Keratinocyte (primary cell): ENCODE measurements at regions not wholly inside any gene's neighbourhood (a gene's known extent, or its start where the extent isn't known, plus 50 kb on each side); places are given as distances from the start of the nearest gene placed in this dataset.

Experiments used
- CTCF ChIP-seq, 3 experiments: IDR thresholded peaks in 1 of 3; conservative IDR thresholded peaks in 1 of 3; optimal IDR thresholded peaks in 1 of 3; 2 replicates in 2 of 3; 3 replicates in 1 of 3; pipeline versions ENCODE3 to v1.5.1; 2011; ENCODE audit warnings: low read length in 3 of 3, mild to moderate bottlenecking in 3 of 3, moderate library complexity in 2 of 3, control low read depth in 1 of 3, inconsistent platforms in 1 of 3; ENCODE audit not compliant: insufficient read depth in 2 of 3; ENCODE audit errors: extremely low read depth in 1 of 3
- EZH2 ChIP-seq: IDR thresholded peaks from one replicate; pipeline ENCODE4 v1.6.1; 2012; ENCODE audit warnings: inconsistent platforms, mild to moderate bottlenecking, low read length, moderate library complexity

GRCh38 chr2:16546128-16546754 is 119.4 kb downstream of the CYRIA start:
- TF ChIP-seq CTCF (optimal IDR thresholded peaks at IDR 0.05 in 1 of 3, IDR thresholded peaks at IDR 0.05 in 1 of 3, conservative IDR thresholded peaks at IDR 0.05 in 1 of 3; ENCODE audit: extremely low read depth in 1 of 3, insufficient read depth in 2 of 3, low read length in 3 of 3), result no peak
- TF ChIP-seq EZH2, result no peak
